ENCODE measurements at regions not wholly inside any gene's neighbourhood (a gene's known extent, or its start where the extent isn't known, plus 50 kb on each side); places are given as distances from the start of the nearest gene placed in this dataset.

GRCh38 chr9:20009606-20010005, 220.8 kb upstream of the SLC24A2 start:
- TF ChIP-seq CTCF (IDR thresholded peaks at IDR 0.05), result no peak
- no peak for TF ChIP-seq ZBTB21 (CRISPR knock-in tag; IDR thresholded peaks at IDR 0.05; ENCODE audit: borderline replicate concordance)
- no peak for TF ChIP-seq ARID4B (CRISPR knock-in tag; IDR thresholded peaks at IDR 0.05; ENCODE audit: borderline replicate concordance)
- TF ChIP-seq MAX (CRISPR knock-in tag; IDR thresholded peaks at IDR 0.05), result no peak
- no peak for TF ChIP-seq TEAD4 (CRISPR knock-in tag; IDR thresholded peaks at IDR 0.05)
- no peak for TF ChIP-seq ZBTB43 (CRISPR knock-in tag; IDR thresholded peaks at IDR 0.05)
- TF ChIP-seq USF2 (CRISPR knock-in tag; IDR thresholded peaks at IDR 0.05), result no peak
- TF ChIP-seq MLX (CRISPR knock-in tag; IDR thresholded peaks at IDR 0.05), result no peak
- no peak for TF ChIP-seq CREB1 (CRISPR knock-in tag; IDR thresholded peaks at IDR 0.05)
- no peak for TF ChIP-seq NFE2L1 (CRISPR knock-in tag; IDR thresholded peaks at IDR 0.05)
